Fibroblast of the conjunctiva (primary cell): ENCODE measurements at regions not wholly inside any gene's neighbourhood (a gene's known extent, or its start where the extent isn't known, plus 50 kb on each side); places are given as distances from the start of the nearest gene placed in this dataset.
"Not testable (repeated sequence)": the region's sequence is repeated elsewhere in the genome, so short reads cannot be mapped to it uniquely, and the experiment has no call there.

ENCODE experiments used
- DNase-seq: peaks from one replicate; pipeline ENCODE4 v3.0.0-alpha.2; 2010; ENCODE audit warnings: low read depth

DNA sequence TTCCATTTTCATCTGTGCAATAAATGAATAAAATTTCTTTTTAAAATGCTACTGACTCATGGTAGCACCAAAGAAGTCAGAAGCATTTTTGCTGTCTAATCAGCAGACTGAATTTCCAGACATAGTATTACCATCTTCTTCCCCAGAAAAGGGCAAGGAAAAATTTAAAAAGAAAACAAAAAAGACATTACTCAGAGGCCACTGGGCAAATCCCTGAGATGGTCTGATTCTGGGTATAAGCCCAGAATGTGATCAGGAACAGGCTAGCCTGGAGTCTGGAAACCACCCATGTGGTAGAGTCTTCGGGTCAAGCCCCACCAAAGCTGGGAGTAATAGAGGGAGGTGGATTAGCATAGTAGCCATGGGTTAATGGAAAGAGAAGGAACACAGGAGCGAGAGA lies 342.8 kb downstream of the FBXW7 start:
- no peak for DNase-seq

DNA sequence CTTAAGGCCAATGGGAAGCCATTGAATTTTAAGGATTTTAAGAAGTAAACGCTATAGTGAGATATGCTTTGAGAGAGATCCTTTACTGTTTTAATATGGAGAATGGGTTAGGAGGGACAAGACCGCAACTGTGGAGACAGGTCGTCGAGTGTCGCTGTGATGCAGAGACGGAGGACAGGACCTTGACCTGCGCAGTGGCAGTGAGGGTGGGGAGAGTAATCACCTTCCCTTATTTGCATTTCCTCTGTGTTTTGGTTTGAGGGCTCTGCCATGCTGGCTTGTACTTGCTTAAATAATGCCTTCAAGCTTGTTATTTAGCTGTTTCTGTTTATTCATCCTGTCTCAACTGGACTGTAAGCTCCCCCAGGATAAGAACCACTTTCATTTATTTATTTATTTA lies 345.0 kb downstream of the FBXW7 start:
- DNase-seq, result no peak

DNA sequence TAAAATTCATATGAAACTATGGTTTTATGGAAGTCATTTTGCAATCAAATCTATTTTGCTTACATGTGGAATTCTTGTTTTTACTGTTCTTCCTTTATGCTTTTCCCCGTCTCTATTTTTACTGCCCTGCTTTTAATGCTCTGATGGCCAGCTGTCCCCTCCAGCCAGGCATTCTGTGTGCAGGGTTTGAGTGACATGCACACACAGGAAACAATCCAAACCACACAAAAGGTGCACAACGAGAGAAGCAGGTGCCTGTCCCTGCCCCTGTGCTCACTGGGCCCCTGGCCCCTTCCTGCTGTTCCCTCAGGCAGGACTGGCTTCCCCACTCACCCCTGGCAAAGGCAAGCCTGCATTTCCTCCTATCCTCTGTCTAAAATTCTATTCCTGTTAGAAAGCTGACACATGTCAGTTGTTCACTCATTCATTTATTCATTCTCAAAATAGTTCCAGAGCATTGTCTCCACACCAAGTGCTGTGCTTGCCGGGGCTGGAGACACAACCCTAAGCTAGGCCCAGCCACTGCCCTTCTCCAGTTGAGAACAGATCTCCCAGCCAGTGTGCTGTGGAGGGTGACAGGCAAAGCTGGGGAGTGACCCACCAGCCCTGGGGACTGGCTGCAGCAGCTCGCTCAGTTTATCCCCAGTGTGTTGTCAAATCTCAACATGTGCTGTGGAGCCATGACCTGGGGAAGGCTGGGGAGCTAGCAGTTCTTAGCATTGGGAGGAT lies 346.3 kb downstream of the FBXW7 start:
- no peak for DNase-seq

DNA sequence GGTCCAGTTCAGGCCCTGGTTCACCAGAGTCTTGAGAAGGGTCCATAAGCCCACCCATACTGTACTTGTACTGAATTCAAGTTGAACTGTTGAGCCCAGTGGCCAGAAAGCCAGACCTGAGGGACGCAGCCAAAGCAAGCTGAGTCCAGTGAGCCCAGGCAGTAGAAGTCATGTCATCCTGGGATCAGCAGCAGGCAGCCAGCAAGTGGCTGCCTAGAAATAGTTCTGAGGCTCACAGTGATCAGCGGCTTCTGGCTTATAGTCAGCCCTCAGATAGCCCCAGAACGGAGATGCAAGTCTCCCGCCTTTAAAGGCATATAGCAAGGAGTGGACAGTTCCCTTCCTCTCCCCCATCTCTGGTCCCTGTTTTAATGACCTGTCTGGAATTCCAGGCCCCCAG lies 347.1 kb downstream of the FBXW7 start:
- DNase-seq, result no peak

DNA sequence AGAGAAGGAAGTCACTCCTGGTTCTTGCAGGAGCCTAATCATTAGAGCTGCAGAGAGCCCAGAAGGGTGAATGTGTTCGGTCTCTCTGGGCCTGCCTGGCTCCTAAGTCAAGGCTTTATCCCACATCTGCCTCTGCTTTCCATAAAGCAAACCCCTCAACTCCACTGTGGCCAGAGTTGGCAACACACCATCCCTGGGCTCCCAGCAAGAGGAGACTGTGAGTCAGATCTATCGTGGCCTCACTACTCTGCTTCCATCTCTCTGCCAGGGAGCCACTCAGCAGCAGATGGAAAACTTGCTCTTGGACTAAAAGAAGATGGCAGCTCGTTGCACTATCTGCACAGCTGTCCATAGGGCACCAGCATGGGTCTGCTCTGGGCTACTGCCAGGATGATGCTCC lies 348.2 kb downstream of the FBXW7 start:
- DNase-seq, result no peak

DNA sequence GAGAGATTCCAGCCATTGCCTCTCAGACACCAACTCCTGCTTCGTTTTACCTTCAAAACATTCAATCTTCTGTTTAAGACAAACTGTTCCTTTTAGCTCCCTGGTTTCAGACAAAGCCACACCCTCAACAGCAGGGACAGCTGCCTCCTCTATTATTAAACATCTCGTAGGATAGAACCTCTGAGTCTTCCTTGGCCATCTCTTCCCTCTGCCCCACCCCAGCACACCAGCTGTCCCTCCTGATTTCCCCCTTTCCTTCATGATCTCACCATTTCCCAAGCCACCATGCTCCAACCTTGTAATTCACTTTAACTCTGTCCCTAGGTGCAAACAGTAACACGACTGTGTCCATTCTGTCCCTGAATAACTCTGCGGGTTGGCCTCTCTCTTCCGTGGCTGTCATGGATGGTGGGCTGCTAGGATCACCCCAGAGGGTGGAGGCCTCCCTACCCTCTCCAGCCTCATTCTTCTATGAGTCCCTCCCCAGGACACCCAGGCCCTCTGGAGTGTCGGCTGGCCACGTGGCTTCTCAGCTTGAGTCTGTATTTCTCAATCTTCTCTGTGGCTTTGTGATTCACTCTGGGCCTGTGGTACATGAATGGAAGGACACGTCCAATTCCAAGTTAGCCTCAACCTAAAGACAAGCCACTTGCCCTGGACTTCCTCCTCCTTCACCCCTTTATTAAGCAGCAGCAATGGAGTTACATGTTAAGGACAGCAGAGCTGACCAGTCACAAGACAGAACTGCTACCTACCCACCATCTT lies 349.9 kb downstream of the FBXW7 start:
- DNase-seq, result no peak

DNA sequence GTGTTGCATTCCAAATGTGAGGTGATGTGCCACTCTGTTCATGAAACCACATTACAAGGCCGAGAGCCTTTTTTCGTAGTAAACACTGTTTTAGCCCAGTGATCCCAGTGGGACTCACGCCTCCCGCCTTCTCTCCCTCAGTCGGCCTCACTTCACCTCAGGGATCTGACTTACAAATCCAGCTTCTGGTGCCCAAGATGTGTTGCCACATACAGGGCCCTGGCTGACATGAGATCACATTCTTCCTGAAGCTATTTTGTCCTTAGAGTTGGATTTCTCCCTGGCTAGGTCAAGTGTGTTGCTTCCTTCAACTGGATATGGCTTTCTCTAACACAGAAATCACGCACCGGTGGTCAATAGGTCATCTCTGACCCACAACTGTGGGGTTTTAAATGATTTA lies 354.7 kb downstream of the FBXW7 start:
- no peak for DNase-seq

- DNase-seq, result no peak
These were observed 355.5 kb downstream of the FBXW7 start for GRCh38 chr4:152180369-152180768.

GRCh38 chr4:152177538-152177937 lies 358.4 kb downstream of the FBXW7 start:
- DNase-seq, result not testable (repeated sequence)

GRCh38 chr4:152176627-152177214 lies 359.2 kb downstream of the FBXW7 start:
- no peak for DNase-seq

DNA sequence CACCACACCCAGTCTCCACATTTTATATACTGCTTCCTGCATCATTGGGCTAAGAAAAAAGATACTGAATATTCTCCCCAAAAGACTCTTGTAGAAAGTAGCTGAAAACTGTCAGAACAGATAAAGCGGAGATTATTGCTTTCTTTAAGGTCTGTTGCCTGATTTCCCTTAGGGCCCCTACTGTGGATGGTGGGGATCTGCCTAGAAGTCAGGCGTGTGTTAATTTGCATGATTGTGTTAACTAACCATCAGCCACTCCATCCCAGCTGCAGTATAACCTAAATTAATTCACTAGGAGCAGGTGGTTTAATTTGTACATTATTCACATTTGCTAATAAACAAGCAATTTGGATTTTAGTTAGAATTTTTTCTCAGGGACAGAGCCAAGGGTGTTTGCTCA lies 360.3 kb downstream of the FBXW7 start:
- DNase-seq, result no peak

DNA sequence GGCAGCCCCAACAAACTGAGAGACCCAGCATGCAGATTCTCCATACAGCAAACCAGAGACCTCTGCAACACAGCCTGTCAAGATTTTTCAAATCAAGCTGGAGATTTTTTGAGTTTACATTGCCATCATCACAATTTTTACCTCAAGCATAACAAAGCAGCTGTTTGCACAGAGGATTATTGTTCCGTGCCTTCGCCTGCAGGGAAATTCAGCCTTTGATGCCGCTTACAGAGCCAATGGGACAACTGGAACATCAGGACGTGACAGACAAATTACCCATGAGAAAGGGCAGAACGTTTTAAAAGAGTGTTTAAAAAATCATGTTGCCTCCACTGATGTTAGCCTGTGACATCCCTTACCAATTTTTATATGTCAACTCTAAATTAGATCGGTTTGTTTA lies 363.7 kb downstream of the FBXW7 start:
- DNase-seq, result no peak

DNA sequence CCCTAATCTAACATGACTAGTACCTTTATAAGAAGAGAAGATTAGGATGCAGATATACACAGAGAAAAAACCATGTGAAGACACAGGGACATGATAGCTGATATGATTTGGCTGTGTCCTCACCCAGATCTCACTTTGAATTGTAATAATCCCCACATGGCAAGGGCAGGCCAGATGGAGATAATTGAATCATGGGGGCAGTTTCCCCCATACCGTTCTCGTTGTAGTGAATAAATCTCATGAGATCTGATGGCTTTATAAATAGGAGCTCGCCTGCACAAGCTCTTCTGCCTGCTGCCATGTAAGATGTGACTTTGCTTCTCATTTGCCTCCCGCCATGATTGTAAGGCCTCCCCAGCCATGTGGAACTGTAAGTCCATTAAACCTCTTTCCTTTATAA lies 364.3 kb downstream of the FBXW7 start:
- no peak for DNase-seq

DNA sequence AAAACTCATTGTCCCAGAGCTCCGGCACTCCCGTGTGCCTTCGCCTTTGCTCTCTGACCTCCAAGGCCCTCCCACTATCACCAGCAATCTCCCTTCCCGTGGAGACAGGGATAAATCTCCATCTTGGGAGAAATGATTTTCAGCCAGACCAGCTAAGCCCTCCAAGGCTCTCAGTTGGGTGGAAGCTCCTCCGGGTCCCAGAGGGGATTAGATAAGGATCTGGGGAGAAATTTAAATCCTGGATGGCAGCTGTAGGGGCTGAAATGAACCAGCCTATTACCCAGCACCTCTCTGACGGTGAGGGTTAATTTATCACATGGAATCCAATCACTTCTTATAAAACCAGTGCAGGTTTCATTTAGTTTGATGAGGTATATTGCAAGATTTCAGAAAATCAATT lies 366.2 kb downstream of the FBXW7 start:
- no peak for DNase-seq

DNA sequence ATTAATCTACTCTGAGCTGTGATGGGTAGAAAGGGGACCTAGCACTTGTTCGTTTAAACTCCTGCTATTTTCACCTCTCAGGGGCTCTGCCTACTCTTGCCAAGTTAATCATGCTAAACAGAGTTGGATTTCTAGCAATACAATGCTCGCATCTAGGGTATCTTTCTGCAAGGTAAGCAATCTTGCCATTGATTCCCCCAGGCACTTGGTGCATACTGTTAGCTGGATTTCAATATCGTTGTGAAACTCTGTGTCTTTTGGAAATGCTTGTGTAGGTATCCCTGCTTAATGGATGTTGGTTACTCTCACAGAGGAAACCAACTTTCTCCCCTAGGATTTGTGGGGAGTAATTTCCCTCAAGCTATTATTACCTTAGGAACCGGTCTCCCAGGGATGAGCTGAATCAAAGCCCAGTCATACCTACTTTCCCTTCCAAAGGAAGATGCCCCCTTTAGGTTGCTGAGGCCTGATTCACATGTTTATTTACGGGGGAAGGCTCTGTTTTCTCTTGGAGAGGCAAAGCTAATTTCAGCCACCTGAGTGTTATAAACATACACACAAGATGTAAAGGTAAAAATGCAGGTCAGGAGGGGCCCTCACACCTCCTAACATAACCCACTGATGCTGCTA lies 366.8 kb downstream of the FBXW7 start:
- no peak for DNase-seq

DNA sequence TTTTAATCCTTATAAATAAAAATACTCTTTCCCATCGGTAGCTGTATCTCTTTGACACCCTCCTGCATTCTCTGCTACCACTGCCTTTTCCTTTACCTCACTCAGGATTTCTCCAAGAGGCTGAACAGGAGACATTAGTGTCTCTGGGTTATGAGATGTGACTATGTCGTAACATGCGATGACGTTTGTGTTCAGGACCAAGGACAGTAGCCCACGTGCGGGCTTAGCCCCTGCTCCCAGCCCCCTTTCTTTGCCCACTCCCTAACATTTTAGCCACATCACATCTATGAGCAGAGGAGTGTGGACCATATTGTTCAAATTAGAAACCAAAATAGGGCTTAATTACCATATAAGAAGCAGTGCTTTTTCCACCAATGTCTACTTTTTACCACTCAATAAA lies 369.3 kb downstream of the FBXW7 start:
- DNase-seq, result no peak

DNA sequence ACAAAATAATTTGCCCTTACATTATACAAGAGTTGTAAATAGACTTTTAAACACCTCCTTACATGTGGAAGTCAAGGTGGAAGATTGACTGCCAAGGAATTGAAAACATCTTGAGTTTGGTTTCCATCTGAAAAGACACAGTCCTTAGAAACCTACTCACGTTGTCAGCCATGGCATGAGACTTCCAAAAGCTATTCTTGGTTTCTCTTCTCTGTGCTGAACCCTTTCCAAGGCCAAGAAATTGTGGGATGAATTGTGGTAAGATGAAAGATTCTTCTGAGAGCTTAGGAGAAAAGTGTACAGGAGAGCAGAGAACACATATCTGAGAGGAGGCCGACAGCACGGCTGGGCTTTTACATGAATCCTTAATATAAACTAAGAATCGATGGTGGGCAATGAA lies 370.0 kb downstream of the FBXW7 start:
- DNase-seq, result no peak

GRCh38 chr4:152165146-152165545 lies 370.7 kb downstream of the FBXW7 start:
- no peak for DNase-seq

DNA sequence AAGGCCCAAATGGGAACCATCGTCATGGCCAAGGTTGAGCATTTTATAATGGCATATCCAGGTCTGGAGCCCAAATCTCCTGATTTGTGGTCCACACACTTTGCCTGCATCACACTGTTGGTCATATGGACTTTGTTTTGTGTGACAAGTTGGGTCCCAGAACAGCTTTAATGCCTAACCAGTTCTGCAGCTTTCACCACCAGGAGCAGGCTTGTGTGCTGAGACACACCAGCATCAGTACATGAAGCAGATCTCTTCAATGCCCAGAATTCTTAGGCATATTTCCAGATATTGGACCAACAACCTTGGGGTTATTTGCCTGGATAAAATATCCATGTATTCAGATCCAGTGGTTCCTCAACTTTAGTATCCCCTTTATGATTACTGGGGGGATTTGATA lies 371.3 kb downstream of the FBXW7 start:
- no peak for DNase-seq

DNA sequence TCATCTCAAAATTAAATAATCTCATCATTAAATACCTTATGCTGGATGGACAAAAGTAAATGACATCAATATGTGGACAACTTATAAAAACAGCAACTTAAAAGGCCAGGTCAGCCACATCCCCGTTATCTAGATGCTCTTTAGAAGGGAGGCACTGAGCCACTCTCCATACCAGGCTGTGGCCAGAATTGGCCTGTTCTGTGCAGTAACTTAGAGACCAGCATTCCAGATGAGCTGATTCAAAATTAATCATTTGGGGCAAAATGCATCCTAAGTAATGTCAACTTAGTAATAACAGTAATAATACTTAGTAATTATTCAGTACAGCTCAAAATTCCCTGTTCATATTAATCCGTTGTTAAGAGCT lies 373.6 kb downstream of the FBXW7 start:
- no peak for DNase-seq

GRCh38 chr4:152161676-152162330 lies 374.1 kb downstream of the FBXW7 start:
- DNase-seq, result no peak

DNA sequence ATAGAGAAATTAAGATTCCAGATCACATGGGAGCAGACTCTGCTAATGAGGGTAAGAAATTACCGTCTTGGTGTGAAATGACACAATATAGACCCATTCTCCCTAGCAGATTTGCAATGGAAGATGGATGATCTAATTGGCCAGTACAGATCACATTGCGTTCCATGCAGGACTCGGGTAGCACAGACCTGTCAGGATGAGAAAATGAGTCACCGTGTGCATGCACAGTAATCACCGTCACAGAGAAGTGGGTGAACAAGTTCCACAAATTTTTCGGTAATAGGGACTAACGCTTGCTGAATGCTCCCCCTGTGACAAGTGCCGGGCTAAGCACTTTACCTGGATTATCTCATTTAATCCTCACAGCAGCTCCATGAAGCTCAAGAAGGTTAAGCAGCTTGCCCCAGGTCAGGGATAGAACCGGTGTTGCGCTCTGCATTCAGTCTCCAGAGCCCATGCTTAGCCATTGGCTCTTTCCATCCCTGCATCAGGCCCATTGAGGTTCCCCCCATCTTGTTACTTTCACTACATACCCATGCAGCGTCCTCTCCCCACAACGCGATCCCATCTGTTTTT lies 375.6 kb downstream of the FBXW7 start:
- DNase-seq, result no peak
